T-cell (primary cell): ENCODE measurements at regions not wholly inside any gene's neighbourhood (a gene's known extent, or its start where the extent isn't known, plus 50 kb on each side); places are given as distances from the start of the nearest gene placed in this dataset.

Experiments used
- ATAC-seq, 4 experiments: fragments of 200-7000 bp in 3 of 4; fragments of 150-1000 bp in 1 of 4; cut with Tn5 transposase; replicated peaks in 1 of 4; 1 replicate in 3 of 4; 2 replicates in 1 of 4; pipeline ENCODE4 v1.10.0; 2021; ENCODE audit warnings: moderate library complexity in 3 of 4, mild to moderate bottlenecking in 2 of 4, moderate number of reproducible peaks in 1 of 4
- CTCF ChIA-PET, 2 donors: fragments of 300-600 bp; sonication (Branson Sonifier 250); formaldehyde crosslinking; loops; one replicate each; lab custom pipeline; 2022; ENCODE audit warnings: antibody characterized with exemption in 2 of 2; lab: Charles Lee
- POLR2A ChIA-PET, 2 donors: fragments of 300-600 bp; sonication (Branson Sonifier 250); formaldehyde crosslinking; loops; one replicate each; lab custom pipeline; 2022; ENCODE audit warnings: antibody characterized with exemption in 2 of 2; lab: Charles Lee
- DNase-seq, 35 experiments: peaks; one replicate each; pipeline versions ENCODE4 v3.0.0 to v3.0.0-alpha.2; 2013 to 2023
- H3K27ac ChIP-seq: one replicate; pipeline ENCODE4 v1.5.1; 2013; ENCODE audit warnings: low read length
- H3K27me3 ChIP-seq, 2 experiments: replicated peaks in 1 of 2; 1 replicate in 1 of 2; 2 replicates in 1 of 2; pipeline versions ENCODE4 v1.6.1 to v1.7.0; 2013; ENCODE audit warnings: low read length in 1 of 2, mixed read lengths in 1 of 2; ENCODE audit not compliant: control insufficient read depth in 2 of 2, insufficient read depth in 2 of 2; ENCODE audit errors: extremely low read depth in 1 of 2
- H3K36me3 ChIP-seq, 2 donors: 1 replicate in 1 of 2; 2 replicates in 1 of 2; pipeline versions ENCODE4 v1.6.1 to v1.7.0; 2013; ENCODE audit warnings: low read length in 1 of 2; ENCODE audit not compliant: control insufficient read depth in 2 of 2, insufficient read depth in 1 of 2; ENCODE audit errors: extremely low read depth in 1 of 2
- H3K4me1 ChIP-seq, 2 experiments: 1 replicate in 1 of 2; 2 replicates in 1 of 2; pipeline versions ENCODE4 v1.6.1 to v1.7.0; 2013; ENCODE audit warnings: low read length in 2 of 2, mixed read lengths in 1 of 2; ENCODE audit not compliant: insufficient read depth in 2 of 2, control insufficient read depth in 1 of 2; ENCODE audit errors: extremely low read depth in 1 of 2
- H3K4me3 ChIP-seq, 2 donors: 1 replicate in 1 of 2; 2 replicates in 1 of 2; pipeline versions ENCODE4 v1.5.1 to v1.7.0; 2013; ENCODE audit warnings: mild to moderate bottlenecking in 2 of 2, low read length in 1 of 2, moderate library complexity in 1 of 2; ENCODE audit not compliant: control insufficient read depth in 1 of 2; ENCODE audit errors: extremely low read depth in 1 of 2
- H3K9me3 ChIP-seq: 2 replicates; pipeline ENCODE4 v1.7.0; 2013
- H3K27ac Mint-ChIP-seq, 2 donors: one replicate each; pipeline ENCODE4 v1.8.0; 2020 to 2021; ENCODE audit warnings: mild to moderate bottlenecking in 2 of 2, mixed read lengths in 2 of 2
- H3K27me3 Mint-ChIP-seq, 2 donors: one replicate each; pipeline ENCODE4 v1.8.0; 2021 to 2022; ENCODE audit warnings: mixed read lengths in 2 of 2
- H3K36me3 Mint-ChIP-seq: one replicate; pipeline ENCODE4 v1.8.0; 2021; ENCODE audit warnings: mixed read lengths
- H3K4me1 Mint-ChIP-seq, 3 donors: one replicate each; pipeline ENCODE4 v1.8.0; 2020 to 2022; ENCODE audit warnings: mixed read lengths in 3 of 3, mild to moderate bottlenecking in 1 of 3
- H3K4me3 Mint-ChIP-seq, 3 donors: one replicate each; pipeline ENCODE4 v1.8.0; 2020 to 2022; ENCODE audit warnings: mild to moderate bottlenecking in 3 of 3, mixed read lengths in 3 of 3, moderate library complexity in 3 of 3
- H3K9me3 Mint-ChIP-seq, 3 donors: one replicate each; pipeline ENCODE4 v1.8.0; 2020 to 2022; ENCODE audit warnings: mixed read lengths in 3 of 3
- WGBS: methylation state at CpG from one replicate; pipeline ENCODE4 v1.1.5; 2013; ENCODE audit warnings: missing lambda C conversion rate; ENCODE audit not compliant: insufficient coverage; 5-methylcytosine and 5-hydroxymethylcytosine counted together

DNA sequence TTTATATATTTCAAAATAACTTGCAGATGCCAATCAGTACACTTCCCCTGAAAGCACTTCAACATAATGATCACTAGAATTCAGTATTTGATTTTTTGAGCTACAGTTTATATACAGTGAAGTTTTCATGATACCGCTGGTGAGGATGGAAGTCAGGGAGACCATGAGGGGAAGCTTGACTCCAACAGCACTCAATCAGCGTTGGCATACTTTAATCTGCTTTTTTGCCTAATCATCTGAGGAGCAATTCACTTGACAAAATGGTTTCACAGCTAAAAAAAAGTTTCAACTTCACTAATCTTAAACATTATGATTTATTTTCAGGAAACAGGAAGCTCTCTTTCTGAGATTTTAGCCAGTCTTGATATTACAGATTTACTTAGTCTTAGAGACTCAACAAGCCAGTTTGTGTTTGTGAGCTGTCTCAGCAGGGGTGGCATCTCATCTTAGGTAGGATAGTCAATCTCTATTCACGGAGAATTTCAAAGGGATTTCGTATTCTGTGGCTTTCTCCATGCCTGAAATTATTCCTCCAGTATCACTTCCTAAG lies 111.4 kb upstream of the ARRDC3 start:
- ChIA-PET CTCF (interaction anchor here (0.6 to 1.1 kb wide), 3 partner anchors 60 to 185 kb away, joined by 3 to 4 read pairs (median 3); no protein-coding TSS in a partner anchor), POLR2A (no interaction called here)
- H3K4me1 Mint-ChIP-seq: peaks cover 0 to 22% (median 19%) of the 10 kb centered on the region in 3 donors
- Histone ChIP-seq H3K27ac (no peak overlapping the region), H3K4me1 (no peaks in the 10 kb centered on the region), H3K9me3 (no peaks in the 10 kb centered on the region), H3K4me3 (no peak overlapping the region), H3K27me3 (no peaks in the 10 kb centered on the region), H3K36me3 (no peaks in the 10 kb centered on the region)
- no peak overlapping the region for H3K4me3 Mint-ChIP-seq
- WGBS: no CpG with 5 or more reads among the region's 4 CpGs
- DNase-seq: no peak
- no peak for ATAC-seq
- no peaks in the 10 kb centered on the region for H3K9me3 Mint-ChIP-seq
- H3K27me3 Mint-ChIP-seq: no peaks in the 10 kb centered on the region
- H3K27ac Mint-ChIP-seq: no peak overlapping the region
- no peaks in the 10 kb centered on the region for H3K36me3 Mint-ChIP-seq

DNA sequence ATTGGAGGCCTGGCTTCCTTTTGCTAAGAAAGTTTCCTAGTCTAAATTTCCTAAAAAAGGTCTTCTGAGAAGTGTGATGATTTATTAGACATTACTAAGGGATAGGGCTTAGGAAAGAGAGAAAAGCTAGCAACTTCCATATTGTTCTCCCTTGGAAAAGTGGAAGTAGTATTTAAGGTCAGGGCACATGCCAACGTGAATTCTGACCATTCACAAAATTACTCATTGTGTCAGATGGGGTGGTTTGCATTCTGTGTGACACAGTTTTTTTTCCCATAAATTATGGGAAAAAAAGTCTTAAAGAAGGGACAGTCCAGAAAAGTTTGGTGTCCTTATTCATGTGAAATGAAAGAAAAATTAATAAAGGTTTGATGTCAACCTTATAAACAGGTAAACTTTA lies 110.0 kb upstream of the ARRDC3 start:
- H3K4me1 Mint-ChIP-seq: peaks cover 0 to 22% (median 19%) of the 10 kb centered on the region in 3 donors
- ChIA-PET POLR2A (interaction anchor here in 1 of 2 donors (0.7 kb wide), 1 partner anchor 32 kb away, joined by 5 read pairs; no protein-coding TSS in a partner anchor), CTCF (no interaction called here)
- H3K4me3 ChIP-seq: no peak overlapping the region
- DNase-seq (no peak), ATAC-seq (no peak)
- no peak overlapping the region for H3K27ac Mint-ChIP-seq
- H3K27me3 Mint-ChIP-seq: peaks cover 0 to 1% of the 10 kb centered on the region in 2 donors
- no peak overlapping the region for H3K4me3 Mint-ChIP-seq
- H3K27me3 ChIP-seq: no peaks in the 10 kb centered on the region
- no peaks in the 10 kb centered on the region for H3K36me3 ChIP-seq
- H3K9me3 ChIP-seq: no peaks in the 10 kb centered on the region
- H3K9me3 Mint-ChIP-seq: no peaks in the 10 kb centered on the region
- no peak overlapping the region for H3K27ac ChIP-seq
- no peaks in the 10 kb centered on the region for H3K4me1 ChIP-seq
- H3K36me3 Mint-ChIP-seq: no peaks in the 10 kb centered on the region
- WGBS: no CpG with 5 or more reads among the region's 1 CpG

DNA sequence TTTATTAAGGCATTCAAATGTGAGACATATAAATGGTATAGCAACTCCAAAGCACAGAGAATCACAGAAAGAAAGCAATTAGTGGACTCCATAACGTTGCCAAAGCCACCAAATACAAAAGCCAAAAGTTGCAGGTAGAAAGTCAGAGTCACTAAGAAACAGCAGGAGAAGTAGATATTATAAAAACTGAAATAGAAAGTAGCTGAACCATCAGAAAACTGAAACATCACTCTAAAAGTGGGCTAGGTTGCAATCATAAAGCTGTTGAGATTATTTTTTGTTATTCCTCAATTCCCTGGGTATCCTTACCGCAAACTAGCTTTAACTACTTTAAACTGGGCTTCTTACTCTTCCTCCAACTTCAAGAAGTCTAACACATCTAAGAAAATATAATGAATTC lies 108.1 kb upstream of the ARRDC3 start:
- ChIA-PET POLR2A (interaction anchor here in 1 of 2 donors (0.7 kb wide), 1 partner anchor 699 kb away, joined by 5 read pairs; no protein-coding TSS in a partner anchor), CTCF (interaction anchor here (0.6 to 1.3 kb wide), 5 partner anchors 9 to 1185 kb away, joined by 3 to 10 read pairs (median 4); no protein-coding TSS in a partner anchor)
- H3K27ac Mint-ChIP-seq: no peak overlapping the region

DNA sequence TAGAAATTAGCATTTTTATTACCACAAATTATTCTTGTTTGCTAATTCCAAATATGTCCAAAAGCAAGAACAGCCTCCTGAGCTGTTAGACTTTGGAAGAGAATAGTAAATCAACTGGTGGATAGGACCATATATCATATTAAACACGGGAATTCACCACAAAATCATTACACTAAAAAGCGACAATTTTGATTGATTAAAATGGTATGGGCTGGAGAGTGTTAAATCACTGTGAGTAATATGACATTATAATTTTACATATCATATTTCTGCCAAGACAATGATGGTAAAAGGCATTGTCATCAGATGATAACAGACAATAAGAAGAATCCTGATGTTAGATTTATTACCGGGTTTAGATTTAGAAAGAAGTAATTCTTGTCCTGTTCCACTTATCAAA lies 107.2 kb upstream of the ARRDC3 start:
- no peaks in the 10 kb centered on the region for H3K4me1 ChIP-seq
- H3K9me3 ChIP-seq: no peaks in the 10 kb centered on the region
- no peaks in the 10 kb centered on the region for H3K36me3 ChIP-seq
- ChIA-PET POLR2A (no interaction called here), CTCF (no interaction called here)
- no peak overlapping the region for H3K4me3 ChIP-seq
- Mint-ChIP-seq H3K27ac (no peak overlapping the region), H3K36me3 (no peaks in the 10 kb centered on the region), H3K27me3 (peaks cover 0 to 1% of the 10 kb centered on the region in 2 donors), H3K4me3 (no peak overlapping the region), H3K9me3 (no peaks in the 10 kb centered on the region), H3K4me1 (peaks cover 0 to 22% (median 19%) of the 10 kb centered on the region in 3 donors)
- no peak overlapping the region for H3K27ac ChIP-seq
- DNase-seq (no peak), ATAC-seq (no peak)
- no peaks in the 10 kb centered on the region for H3K27me3 ChIP-seq
- WGBS: no CpG with 5 or more reads among the region's 3 CpGs

More for the DNA sequence above, 108.1 kb upstream of the ARRDC3 start:
- H3K9me3 Mint-ChIP-seq: no peaks in the 10 kb centered on the region
- ATAC-seq: no peak
- Histone ChIP-seq H3K27ac (no peak overlapping the region), H3K27me3 (no peaks in the 10 kb centered on the region), H3K9me3 (no peaks in the 10 kb centered on the region), H3K4me1 (no peaks in the 10 kb centered on the region), H3K4me3 (no peak overlapping the region), H3K36me3 (no peaks in the 10 kb centered on the region)
- no peak overlapping the region for H3K4me3 Mint-ChIP-seq
- no CpG with 5 or more reads among the region's 2 CpGs for WGBS
- H3K27me3 Mint-ChIP-seq: peaks cover 0 to 1% of the 10 kb centered on the region in 2 donors
- no peaks in the 10 kb centered on the region for H3K36me3 Mint-ChIP-seq
- peaks cover 0 to 22% (median 19%) of the 10 kb centered on the region in 3 donors for H3K4me1 Mint-ChIP-seq
- DNase-seq: no peak

DNA sequence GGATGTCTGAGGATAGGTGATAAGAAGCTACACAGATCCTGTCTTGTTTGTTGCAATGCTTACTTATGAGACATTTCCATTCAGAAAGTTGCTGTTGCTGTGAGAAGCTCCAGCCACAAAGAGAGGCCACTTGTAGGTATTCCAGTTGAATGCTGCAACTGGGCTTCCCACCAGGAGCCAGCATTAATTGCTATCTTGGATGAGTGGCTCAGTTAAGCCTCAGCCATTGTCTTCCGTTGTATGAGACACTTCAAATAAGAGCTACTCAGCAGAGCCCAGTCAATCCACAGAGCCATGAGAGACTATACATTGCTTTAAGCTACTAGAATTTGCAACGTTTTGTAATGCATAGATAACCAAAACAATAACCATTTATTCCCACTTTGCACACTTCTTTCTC lies 104.3 kb upstream of the ARRDC3 start:
- Mint-ChIP-seq H3K4me3 (no peak overlapping the region), H3K36me3 (no peaks in the 10 kb centered on the region), H3K27me3 (peaks cover 0 to 1% of the 10 kb centered on the region in 2 donors), H3K4me1 (peaks cover 0 to 9% (median 7%) of the 10 kb centered on the region in 3 donors), H3K9me3 (no peaks in the 10 kb centered on the region), H3K27ac (no peak overlapping the region)
- no peaks in the 10 kb centered on the region for H3K36me3 ChIP-seq
- ATAC-seq (no peak), DNase-seq (no peak)
- H3K27me3 ChIP-seq: no peaks in the 10 kb centered on the region
- H3K4me1 ChIP-seq: no peaks in the 10 kb centered on the region
- ChIA-PET CTCF (interaction anchor here in 1 of 2 donors (0.6 kb wide), 1 partner anchor 48 kb away, joined by 3 read pairs; no protein-coding TSS in a partner anchor), POLR2A (no interaction called here)
- H3K27ac ChIP-seq: no peak overlapping the region
- no peaks in the 10 kb centered on the region for H3K9me3 ChIP-seq
- WGBS: 57% methylated on average over 1 of the region's 2 CpGs
- no peak overlapping the region for H3K4me3 ChIP-seq

DNA sequence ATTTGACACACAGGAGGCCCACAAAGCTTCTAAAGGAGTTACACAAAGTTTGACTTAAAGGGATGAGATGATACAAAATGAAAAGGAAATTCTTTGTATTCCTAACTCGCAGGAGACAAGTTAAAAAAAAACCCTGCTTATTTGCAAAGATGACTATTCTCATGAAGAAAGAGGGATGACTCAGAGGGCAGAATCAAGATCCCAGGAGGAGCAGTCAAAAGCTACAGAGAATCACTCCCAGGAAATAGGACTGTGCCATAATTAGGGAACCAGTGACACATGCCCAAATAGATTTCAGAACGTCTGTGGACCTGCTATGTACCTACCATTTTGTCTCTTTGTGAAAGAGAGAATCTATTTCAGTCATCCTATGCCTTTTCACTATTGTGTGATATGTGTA lies 103.5 kb upstream of the ARRDC3 start:
- no peak for DNase-seq
- no peak for ATAC-seq
- Histone ChIP-seq H3K4me3 (no peak overlapping the region), H3K36me3 (no peaks in the 10 kb centered on the region), H3K27ac (no peak overlapping the region), H3K4me1 (no peaks in the 10 kb centered on the region), H3K9me3 (no peaks in the 10 kb centered on the region), H3K27me3 (no peaks in the 10 kb centered on the region)
- H3K27ac Mint-ChIP-seq: no peak overlapping the region
- no peaks in the 10 kb centered on the region for H3K36me3 Mint-ChIP-seq
- H3K4me3 Mint-ChIP-seq: no peak overlapping the region
- no peaks in the 10 kb centered on the region for H3K9me3 Mint-ChIP-seq
- POLR2A ChIA-PET: no interaction called here
- WGBS: no CpG with 5 or more reads among the region's 2 CpGs
- peaks cover 0 to 5% (median 4%) of the 10 kb centered on the region in 3 donors for H3K4me1 Mint-ChIP-seq
- CTCF ChIA-PET: no interaction called here
- peaks cover 0 to 1% of the 10 kb centered on the region in 2 donors for H3K27me3 Mint-ChIP-seq
